WERI-Rb-1 (cell line): ENCODE measurements at regions not wholly inside any gene's neighbourhood (a gene's known extent, or its start where the extent isn't known, plus 50 kb on each side); places are given as distances from the start of the nearest gene placed in this dataset.
"Not testable (repeated sequence)": the region's sequence is repeated elsewhere in the genome, so short reads cannot be mapped to it uniquely, and the experiment has no call there.

ENCODE experiments used
- DNase-seq: peaks from one replicate; pipeline ENCODE4 v3.0.0-alpha.2; 2020
- H3K27ac ChIP-seq: fragments of 250-450 bp; sonication (Bioruptor Pico); 2 replicates; pipeline ENCODE4 v1.5.1; 2020; ENCODE audit warnings: mild to moderate bottlenecking, moderate library complexity
- H3K27me3 ChIP-seq: fragments of 250-450 bp; sonication (Bioruptor Pico); 2 replicates; pipeline ENCODE4 v1.5.1; 2021; ENCODE audit warnings: mild to moderate bottlenecking, low read depth, moderate library complexity; ENCODE audit not compliant: insufficient read depth, severe bottlenecking
- H3K36me3 ChIP-seq: fragments of 250-450 bp; sonication (Bioruptor Pico); 2 replicates; pipeline ENCODE4 v1.5.1; 2020; ENCODE audit warnings: mild to moderate bottlenecking, moderate library complexity
- H3K4me3 ChIP-seq: 2 replicates; pipeline ENCODE4 v1.5.1; 2011; ENCODE audit warnings: low read depth, mild to moderate bottlenecking, control low read depth, low read length
- H3K9me3 ChIP-seq: fragments of 250-450 bp; sonication (Bioruptor Pico); 2 replicates; pipeline ENCODE4 v1.5.1; 2021; ENCODE audit warnings: mild to moderate bottlenecking, moderate library complexity; ENCODE audit not compliant: severe bottlenecking
- TF ChIP-seq, protein P1 (sequence below): IDR thresholded peaks from 2 replicates; pipeline ENCODE4 v1.5.1; 2011; ENCODE audit warnings: low read depth, mild to moderate bottlenecking, control low read depth, inconsistent platforms, low read length

DNA sequence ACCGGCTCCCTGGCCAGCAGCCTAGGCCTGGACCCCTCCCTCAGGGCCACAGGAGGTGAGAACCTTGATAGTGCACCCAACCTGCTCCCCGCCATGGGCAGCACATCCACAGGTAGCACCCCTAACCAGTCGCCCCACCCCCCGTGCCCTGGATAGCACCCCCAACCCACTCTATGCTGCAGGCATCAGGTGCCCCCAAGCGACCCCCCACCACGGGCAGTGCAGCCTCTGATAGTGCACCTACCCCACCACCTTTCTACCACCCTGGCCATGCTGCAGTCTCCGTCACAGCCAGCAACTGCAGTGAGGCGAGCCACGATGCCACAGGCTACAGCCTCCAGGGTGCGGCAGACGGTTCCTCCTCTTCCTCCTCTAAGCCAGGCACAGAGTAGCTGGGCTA, 55.6 kb downstream of the SOWAHC start:
- no peak for DNase-seq
- Histone ChIP-seq H3K27ac (no peak overlapping the region), H3K36me3 (no peaks in the 10 kb centered on the region), H3K9me3 (no peaks in the 10 kb centered on the region), H3K4me3 (no peak overlapping the region), H3K27me3 (no peaks in the 10 kb centered on the region)
- TF ChIP-seq, protein P1, sequence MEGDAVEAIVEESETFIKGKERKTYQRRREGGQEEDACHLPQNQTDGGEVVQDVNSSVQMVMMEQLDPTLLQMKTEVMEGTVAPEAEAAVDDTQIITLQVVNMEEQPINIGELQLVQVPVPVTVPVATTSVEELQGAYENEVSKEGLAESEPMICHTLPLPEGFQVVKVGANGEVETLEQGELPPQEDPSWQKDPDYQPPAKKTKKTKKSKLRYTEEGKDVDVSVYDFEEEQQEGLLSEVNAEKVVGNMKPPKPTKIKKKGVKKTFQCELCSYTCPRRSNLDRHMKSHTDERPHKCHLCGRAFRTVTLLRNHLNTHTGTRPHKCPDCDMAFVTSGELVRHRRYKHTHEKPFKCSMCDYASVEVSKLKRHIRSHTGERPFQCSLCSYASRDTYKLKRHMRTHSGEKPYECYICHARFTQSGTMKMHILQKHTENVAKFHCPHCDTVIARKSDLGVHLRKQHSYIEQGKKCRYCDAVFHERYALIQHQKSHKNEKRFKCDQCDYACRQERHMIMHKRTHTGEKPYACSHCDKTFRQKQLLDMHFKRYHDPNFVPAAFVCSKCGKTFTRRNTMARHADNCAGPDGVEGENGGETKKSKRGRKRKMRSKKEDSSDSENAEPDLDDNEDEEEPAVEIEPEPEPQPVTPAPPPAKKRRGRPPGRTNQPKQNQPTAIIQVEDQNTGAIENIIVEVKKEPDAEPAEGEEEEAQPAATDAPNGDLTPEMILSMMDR, result no peak

DNA sequence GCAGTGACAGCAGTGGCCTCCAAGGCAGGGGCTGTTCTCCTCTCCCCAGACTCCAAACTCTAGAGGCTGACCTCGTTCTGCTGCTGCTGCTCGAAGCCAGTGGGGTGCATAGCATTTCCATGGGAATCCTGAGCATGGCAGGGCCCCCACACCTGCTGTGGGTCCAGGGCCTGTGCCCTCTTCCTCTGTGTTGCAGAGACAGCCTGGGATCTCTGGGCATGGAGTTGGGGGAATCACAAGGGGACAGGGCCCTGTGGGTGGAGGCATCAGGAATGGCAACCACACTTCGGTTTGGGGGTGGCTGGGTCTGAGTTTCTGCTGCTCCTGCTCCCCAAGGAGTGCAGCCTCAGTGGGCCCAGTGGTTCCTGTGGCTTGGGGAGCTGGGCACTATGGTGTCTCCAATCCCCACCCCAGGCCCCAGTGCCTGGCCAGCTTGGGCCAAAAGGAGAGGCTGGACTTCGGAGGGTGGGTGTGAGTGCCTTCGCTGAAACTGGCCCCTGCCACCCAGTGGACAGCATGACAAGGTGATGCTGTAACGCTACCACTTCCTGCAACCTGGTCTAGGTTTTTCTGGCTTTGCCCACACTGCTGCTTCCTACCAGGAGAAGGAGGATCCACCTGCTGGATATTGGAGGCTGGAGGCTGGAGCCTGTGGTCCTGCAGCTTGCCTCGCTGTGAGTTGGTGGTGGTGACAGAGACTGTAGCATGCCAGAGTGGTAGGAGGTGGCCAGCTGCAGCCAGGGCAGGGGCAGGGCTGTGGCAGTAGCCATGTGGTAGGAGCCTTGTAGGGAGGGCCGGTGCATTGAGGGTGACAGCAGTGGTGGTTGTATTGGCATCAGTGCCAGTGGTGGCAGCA, 56.6 kb downstream of the SOWAHC start:
- Histone ChIP-seq H3K4me3 (no peak overlapping the region), H3K36me3 (no peaks in the 10 kb centered on the region), H3K27ac (no peak overlapping the region), H3K9me3 (no peaks in the 10 kb centered on the region), H3K27me3 (no peaks in the 10 kb centered on the region)
- TF ChIP-seq, protein P1, result no peak
- DNase-seq, result no peak

DNA sequence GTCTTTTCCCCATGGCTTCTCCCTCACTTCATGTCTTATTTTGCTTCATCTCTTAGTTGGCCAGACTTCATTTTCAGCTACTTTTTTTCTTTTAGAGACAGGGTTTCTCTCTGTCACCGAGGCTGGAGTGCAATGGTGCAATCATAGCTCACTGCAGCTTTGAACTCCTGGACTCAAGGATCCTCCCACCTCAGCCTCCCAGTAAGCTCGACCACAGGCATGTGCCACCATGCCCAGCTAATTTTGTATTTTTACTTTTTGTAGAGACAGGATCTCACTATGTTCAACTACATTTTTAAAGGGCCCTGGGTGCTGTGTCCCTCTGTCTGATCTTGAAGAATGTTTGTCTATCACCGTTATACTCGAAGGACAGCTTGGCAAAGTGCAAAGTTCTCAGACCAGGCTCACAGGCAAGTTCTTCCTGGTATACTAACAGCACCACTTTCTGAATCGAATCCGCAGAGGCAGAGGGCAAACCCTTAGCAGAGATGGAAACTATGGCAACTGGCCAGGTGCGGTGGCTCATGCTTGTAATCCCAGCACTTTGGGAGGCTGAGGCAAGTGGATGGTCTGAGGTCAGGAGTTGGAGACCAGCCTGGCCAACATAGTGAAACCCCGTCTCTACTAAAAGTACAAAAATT, 60.9 kb downstream of the SOWAHC start:
- Histone ChIP-seq H3K27me3 (no peaks in the 10 kb centered on the region), H3K4me3 (no peak overlapping the region), H3K9me3 (no peaks in the 10 kb centered on the region), H3K27ac (no peak overlapping the region), H3K36me3 (no peaks in the 10 kb centered on the region)
- TF ChIP-seq, protein P1, result no peak
- no peak for DNase-seq

DNA sequence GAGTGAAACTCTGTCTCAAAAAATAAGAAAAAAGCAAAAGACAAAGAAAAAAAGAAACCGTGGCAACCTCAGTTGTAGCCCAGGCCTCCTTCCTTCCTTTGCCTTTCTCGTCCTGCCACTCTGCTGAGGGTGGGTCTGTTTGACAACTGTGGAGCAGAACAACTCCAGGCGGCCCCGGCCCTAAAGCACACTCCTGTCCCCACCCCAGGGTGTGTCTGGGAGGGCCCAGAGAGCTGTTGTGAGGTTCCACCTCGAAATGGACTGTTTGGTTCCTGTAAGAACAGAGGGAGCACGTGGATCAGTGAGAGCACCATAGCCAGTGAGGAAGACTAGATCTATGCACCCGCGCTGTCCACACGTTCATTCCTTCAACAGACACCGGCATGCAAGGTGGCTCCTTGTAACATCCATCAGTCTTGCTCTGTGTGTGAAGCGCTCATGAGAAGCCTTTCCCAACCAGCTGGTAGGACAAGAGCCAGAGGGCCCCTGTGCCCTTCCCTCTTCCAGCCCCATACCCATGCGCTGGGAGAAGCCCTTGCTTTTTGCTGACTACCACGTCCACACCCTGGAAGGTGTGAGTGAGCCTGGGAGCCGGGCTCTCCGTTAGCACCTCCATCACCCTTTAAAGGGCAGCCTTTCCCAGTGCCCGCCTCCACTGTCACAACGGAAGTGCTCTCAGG, 61.6 kb downstream of the SOWAHC start:
- no peaks in the 10 kb centered on the region for H3K27me3 ChIP-seq
- TF ChIP-seq, protein P1, result no peak
- no peaks in the 10 kb centered on the region for H3K36me3 ChIP-seq
- no peak overlapping the region for H3K4me3 ChIP-seq
- H3K9me3 ChIP-seq, result no peaks in the 10 kb centered on the region
- DNase-seq, result no peak
- no peak overlapping the region for H3K27ac ChIP-seq

DNA sequence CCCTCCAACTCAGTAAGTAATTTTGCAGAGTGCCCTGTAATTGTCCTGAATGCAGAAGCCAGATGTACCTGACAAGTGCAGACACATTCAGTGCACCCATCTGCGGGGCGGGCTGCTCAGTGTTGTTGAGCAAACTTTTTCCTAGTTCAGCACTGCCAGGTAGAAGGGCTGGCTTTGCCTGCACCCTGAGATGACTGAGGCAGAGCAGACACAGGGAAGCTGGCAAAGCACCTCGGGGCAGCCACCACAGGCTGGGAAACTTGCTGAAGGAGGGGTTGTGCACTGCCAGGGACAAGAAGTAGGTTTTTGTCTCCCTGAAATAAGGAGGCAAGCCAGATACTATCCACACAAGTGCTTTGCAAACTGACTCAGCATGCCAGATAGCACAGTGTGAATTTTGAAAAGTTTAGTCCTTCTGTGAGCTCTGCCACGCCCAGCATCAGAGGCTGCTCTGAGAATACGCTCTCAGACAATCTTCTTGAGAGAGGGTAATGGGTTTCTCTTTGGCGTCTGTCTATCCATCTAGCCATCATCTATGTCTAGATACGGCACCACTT, 62.3 kb downstream of the SOWAHC start:
- Histone ChIP-seq H3K36me3 (no peaks in the 10 kb centered on the region), H3K27ac (no peak overlapping the region), H3K27me3 (no peaks in the 10 kb centered on the region), H3K9me3 (no peaks in the 10 kb centered on the region), H3K4me3 (no peak overlapping the region)
- DNase-seq, result no peak
- TF ChIP-seq, protein P1, result no peak

DNA sequence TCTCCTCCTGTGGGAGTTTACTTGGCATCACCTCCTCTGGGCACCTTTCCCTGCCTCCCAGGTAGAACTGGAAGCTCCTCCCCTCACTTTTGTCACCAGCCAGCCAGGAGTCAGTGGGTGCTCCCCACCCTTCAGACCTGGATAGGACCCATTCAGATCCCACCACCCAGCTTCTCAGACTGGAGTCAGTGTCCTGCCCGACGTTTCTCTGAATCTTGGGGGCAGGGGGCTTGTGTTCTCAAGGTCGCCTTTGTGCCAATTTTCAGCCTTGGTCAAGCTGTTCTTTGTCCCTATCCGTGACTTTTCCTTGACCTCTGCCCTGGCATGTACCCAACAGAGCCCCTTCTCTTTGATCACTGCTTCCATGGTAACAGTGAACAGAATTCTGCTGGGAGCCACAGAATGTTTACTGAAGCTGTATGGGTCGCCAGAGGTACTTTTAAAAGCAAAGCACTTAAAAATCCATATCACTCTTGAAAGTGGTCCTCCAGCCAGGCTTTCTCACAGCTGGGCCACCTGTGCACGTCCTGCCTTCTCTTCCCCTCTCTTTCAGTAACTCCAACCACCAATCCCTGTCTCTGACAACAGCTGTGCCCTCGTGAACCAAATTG, 63.1 kb downstream of the SOWAHC start:
- not testable (repeated sequence) for H3K9me3 ChIP-seq, H3K36me3 ChIP-seq, H3K27ac ChIP-seq, H3K4me3 ChIP-seq, H3K27me3 ChIP-seq, DNase-seq
